ENCODE measurements at regions not wholly inside any gene's neighbourhood (a gene's known extent, or its start where the extent isn't known, plus 50 kb on each side); places are given as distances from the start of the nearest gene placed in this dataset.
A peak's percentile ranks its signal among the peaks of the same experiment; 100 is the strongest.

DNA sequence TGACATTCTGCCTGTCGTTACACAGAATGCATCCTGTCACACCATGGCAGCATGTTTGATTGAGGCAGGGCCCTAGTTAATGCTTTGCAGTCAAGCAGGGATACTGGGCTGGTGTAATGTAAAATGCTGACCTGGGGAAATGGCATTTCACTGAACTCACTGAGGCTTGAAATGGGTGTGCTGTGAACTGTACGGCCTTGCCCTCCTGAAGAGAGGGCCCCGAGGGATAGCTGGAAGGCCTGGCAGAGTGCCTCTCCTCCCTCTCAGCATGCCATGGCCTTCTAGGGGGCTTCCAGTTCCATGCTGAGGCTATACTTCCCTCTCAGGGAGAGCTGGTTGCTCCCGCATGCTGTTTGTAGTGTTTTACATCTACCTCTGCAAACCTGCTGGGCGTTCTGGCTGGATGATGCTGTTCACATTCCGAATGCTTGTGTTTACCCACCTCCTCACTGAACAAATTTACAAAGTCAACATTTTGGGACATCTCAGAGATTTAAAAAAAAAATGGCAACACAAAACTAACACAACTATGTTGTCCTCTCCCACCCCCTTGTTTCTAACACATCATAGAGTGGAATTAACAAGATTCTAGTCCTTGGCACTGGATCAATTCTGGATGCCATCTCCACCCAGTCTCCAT, 416.7 kb upstream of the CADM1 start:
- no peak for DNase-seq

GRCh38 chr11:115920092-115920461, 415.9 kb upstream of the CADM1 start:
- DNase-seq = no peak

DNA sequence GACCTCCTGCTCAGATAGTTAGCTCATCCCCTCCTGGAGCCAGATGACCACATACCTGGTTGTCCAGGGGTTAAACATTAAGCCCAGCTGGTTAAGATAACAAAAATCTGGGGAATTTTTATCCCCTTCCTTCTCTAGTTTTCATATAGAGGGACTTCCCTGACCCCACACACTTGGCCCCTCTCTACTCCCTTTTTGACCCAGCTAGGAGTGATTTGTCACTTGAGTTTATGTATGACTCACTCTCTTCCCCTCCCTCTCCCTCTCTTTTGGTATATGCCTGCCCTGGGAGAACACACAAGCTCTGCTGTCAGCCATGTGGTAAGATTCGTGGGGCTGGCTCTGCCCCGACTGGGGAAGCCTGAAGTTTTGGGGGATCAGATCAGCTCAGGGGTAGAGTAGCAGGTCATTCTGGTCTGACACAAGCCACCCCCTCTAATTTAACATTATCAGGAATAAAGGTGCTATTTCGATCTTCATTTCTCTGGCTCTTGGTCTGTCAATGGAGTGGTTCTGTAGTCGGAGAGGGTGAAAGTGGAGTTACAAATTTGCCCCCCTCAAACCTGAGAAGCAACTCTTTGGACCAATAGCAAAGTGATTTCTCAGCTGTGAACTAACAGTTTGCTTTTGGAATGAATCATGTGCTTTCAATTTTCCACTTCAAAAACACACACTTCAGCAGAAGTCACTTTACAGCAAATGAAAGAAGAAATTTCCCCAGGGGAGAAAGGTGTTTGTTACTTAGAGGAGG, 415.3 kb upstream of the CADM1 start:
- peak; percentile 41 to 43 for DNase-seq

DNA sequence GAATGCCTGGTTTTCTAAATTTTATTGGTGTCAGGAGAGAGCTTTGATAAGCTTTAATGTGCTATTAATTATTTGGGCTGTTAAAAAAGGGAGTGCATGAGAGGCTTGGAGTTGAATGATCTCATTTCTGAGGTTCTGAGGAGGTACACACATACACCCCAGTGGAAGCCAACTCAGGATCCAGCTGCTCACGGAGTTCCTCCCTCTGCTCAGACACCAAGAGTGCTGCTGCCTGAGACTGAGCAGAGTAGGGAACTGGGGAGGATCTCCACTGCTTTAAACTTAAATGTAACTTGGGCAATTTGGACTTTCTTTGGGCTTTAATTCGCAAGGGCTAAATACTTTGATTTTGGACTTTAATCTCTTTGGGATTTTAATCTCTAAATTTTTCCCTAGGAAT, 414.4 kb upstream of the CADM1 start:
- DNase-seq = peak in 1 of 2 donors; percentile 42

DNA sequence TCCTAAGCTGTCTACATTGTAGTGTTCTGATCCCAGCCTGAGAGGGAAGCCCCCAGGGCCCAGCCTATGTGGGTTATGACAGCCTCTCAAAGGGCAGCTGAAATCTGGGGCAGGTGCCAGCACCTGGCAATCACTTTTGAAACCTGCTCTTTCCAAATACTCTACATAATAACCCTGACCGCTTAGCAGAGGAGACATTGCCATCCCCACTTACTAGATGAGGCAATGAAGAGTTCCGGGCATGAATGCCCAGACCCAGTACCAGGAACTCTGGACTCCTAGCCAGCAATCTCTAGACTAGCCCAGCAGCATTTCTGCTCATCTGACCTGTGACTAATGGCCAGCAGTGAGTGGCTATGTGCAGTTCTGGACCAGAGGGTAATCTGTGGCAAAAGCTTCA, 412.4 kb upstream of the CADM1 start:
- no peak for DNase-seq

DNA sequence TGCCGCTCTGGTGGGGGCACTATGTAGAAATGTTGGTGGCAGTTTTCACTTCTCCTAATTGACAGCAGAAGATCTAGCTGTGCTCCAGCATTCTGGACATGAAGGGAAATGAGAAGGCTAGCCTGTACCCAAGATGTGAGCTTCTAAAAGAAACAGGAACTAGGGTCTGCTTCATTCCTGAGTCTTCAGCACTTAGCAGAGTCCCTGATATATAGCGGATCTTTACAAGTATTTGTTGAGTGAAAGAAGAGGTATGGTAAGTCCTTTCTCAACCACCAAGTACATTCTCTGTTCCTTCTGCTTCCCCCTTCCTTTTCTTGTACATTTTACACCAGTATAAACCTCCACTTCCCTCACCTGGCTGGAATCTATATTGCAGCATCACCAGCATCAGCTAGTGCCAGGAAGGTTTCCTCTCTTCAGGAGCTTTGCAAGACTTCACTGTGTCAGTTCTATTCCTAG, 408.3 kb upstream of the CADM1 start:
- DNase-seq = peak; percentile 79 to 82

- no peak for DNase-seq
These were observed 407.6 kb upstream of the CADM1 start for GRCh38 chr11:115911613-115912346.

GRCh38 chr11:115910379-115910778, 406.2 kb upstream of the CADM1 start:
- DNase-seq = no peak

DNA sequence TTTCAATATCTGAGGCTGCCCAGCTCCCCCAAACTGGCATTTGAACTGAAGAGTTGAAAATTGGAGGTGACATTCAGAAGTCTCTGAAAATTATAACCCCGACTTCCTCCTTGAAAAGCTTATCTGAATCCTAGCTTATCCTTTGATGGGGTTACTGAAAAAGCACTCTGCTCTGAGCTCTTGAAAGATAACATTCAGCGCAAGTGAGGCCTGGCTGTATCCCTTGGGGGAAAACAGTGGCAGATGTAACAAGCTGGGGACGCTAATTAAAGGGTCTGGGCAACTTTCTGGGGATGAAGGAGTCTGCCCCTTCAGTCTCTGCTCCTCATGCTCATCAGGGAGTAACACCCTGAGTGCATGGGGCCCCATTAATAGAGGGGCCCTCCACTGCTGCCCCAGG, 402.0 kb upstream of the CADM1 start:
- DNase-seq = no peak

- DNase-seq = no peak
These were observed 401.3 kb upstream of the CADM1 start for GRCh38 chr11:115905341-115906000.

DNA sequence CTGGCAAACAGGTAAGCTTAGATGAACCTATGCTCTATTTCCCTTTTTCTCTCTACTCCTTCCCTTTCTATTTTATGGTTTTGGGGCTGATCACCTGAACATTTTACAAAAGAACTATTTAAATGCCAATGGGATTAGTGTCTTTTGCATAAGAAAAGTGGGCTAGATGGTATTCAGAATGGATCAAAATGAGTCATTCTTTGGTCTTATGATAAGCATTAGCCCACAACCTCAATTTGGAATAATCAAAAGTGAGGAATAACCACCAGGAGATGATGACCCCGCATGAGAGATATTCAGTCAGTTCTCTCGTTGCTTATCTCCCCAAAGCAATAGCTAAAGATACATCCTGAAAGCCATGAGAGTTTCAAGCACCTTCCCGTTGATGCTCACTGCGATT, 399.0 kb upstream of the CADM1 start:
- no peak for DNase-seq

DNA sequence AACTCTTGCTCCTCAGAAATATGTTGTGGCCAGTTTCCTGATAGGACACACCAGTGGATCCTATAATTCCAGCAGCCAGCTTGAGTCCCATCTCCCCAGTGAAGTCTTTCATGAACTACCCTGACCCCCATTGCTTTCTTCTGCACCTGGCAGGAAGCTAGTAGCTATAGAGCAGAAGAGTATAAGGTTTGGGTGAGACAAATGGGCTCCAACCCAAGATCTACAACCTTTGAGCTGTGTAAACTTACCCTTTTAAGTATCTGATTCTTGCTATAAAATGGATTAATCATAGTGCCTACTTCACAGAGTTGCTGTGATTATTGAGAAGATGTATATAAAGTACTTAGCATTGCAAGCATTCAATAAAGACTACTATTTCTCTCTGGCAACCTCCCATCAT, 396.9 kb upstream of the CADM1 start:
- no peak for DNase-seq

GRCh38 chr11:115900111-115900510, 395.9 kb upstream of the CADM1 start:
- no peak for DNase-seq

DNA sequence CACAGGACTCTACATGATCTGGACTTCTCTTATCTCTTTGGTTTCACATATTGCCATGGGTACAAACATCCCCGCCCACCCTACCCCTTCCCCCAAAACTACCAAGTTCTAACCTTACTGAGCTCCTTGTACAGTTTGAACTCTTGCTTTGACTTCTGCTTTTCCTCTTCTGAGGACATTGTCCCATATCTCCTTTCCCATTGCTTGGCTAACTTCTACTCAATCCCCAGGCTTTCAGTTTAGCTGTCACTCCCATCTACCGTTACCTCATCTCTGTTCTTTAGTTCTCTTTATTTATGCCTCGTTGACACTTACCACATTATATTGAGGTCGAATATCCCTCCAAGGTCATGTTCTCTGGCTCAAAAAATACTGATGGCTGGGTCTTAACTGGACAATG, 393.5 kb upstream of the CADM1 start:
- DNase-seq = peak; percentile 37 to 48

DNA sequence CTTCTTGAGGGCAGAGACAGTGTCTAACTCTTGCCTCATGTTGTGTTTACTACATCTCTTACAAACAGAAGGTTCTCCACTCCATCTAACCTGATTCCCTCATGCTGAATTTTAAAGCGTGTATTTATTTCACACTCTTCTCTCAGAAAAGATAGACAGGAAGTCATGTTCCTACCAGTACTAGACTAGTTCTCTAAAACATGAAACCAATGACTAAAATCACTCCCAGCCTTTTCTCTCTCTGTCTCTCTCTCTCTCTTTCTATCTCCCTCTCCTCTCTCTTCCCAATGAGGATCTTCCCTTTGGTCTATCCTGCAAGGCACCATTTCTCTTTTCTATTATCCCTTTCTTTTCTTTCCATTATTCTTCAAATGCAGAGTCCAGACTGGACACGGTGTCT, 391.9 kb upstream of the CADM1 start:
- DNase-seq = no peak

GRCh38 chr11:115895594-115895993, 391.4 kb upstream of the CADM1 start:
- no peak for DNase-seq

- DNase-seq = no peak
These were observed 390.0 kb upstream of the CADM1 start for GRCh38 chr11:115894176-115894575.

DNA sequence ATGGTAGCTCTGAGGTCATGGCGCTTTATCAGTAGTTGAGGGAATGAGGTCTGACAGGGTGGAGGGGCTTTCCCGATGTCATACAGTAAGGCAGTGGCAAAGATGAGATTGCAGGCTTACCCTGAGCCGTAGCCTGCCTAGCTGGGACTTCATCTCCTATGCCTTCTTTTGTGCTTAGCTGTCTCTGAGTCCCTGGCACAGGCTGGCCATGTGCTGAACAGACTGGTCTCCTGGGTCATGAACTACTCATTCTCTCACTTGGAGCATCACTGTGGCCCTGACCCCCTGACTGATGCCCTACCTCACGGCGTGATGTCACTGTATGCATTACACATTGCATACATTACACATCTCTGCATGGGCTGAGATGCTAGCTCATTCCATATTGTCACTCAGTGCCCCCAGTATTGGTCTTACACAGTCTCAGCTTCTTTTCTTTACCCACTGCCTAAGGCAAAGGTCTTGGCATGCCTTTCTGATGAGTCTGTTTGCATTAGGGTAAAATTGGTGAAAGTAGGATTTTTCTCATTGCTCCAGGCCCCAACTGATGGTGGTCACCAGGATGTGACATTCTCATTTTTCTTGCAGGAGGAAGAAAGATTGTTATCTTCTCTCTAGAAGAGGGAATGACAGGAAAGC, 389.4 kb upstream of the CADM1 start:
- no peak for DNase-seq

GRCh38 chr11:115892016-115892415, 387.8 kb upstream of the CADM1 start:
- no peak for DNase-seq

DNA sequence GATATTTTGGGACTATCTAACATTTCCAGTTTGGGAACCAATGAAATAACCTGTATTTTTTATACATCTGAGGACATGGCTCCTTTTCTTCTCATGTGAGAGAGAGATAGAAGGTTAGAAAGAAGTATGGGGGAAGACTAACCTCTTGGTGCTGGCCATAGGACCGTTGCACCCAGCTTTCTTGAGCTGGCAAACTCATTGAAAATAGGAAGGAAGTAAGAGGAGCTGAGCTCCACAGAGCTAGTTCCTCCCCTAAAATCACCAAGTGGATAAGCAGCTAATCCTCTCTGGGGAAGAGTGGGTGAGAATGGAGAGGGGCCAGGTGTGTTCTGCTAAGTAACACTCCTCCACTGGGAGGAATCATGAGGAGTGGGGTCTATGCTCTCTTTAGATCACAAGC, 387.4 kb upstream of the CADM1 start:
- peak in 1 of 2 donors; percentile 13 for DNase-seq

GRCh38 chr11:115890500-115890899, 386.3 kb upstream of the CADM1 start:
- no peak for DNase-seq

DNA sequence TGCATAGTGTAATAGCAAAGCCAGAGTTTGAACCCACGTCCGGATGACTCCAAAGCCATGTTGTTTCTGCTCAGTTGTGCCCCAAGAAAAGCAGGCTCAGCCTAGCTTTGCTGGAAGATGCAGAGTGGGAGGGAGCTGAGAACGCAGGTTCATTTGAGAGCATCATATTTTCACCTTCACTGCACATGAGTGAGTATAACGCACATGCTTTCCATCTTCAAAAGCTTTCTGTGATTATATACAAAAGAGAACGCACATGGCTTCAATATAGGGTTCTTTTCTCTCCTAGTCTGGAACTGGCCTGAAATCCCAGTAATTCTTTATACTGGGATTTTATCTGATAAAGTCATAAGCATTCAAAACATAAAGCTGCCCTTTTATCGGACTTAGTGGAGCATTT, 385.5 kb upstream of the CADM1 start:
- no peak for DNase-seq

DNA sequence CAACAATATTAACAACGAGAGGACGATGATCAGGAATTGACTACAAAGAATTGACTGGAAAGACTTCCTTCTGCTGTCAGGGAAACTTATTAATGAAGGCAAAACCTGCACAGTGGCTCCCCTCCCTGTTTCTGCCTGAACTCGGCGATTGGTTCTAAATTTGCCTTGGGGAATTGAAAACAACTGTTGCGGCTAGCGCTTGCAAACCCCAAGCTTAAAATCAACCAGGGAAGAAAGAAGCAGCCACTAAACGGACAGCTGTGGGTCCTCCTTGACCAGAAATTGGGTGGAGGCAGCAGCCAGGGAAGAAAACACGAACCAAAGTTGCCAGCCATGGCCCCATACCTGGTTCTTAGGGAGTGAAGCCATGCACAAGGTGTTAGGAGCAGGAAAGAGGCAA, 383.5 kb upstream of the CADM1 start:
- no peak for DNase-seq
